ENCODE measurements at regions not wholly inside any gene's neighbourhood (a gene's known extent, or its start where the extent isn't known, plus 50 kb on each side); places are given as distances from the start of the nearest gene placed in this dataset.

DNA sequence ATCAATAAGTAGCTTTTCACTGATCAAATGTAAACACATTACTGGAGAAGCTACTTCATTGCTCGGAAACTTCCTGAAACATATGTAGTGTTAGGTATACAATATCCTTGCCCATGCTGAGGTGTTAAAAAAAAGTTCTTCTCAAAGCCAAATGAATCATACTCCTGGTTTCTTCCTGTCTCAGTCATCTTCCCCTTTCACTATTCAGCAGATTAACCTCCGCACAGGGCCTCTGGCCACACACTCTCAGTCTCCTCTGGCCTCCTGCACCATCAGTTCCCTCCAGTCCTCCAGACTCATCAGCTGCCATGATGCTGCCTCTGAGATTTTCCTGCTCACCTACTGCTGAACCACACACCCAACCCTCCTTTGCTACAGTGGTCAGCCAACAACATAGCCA is 70.5 kb upstream of the BOC start:
- TF ChIP-seq, protein P1, sequence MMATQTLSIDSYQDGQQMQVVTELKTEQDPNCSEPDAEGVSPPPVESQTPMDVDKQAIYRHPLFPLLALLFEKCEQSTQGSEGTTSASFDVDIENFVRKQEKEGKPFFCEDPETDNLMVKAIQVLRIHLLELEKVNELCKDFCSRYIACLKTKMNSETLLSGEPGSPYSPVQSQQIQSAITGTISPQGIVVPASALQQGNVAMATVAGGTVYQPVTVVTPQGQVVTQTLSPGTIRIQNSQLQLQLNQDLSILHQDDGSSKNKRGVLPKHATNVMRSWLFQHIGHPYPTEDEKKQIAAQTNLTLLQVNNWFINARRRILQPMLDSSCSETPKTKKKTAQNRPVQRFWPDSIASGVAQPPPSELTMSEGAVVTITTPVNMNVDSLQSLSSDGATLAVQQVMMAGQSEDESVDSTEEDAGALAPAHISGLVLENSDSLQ (IDR thresholded peaks at IDR 0.05) = no peak
- TF ChIP-seq NFRKB (IDR thresholded peaks at IDR 0.05) = no peak
- no peak for TF ChIP-seq ZNF384 (IDR thresholded peaks at IDR 0.05)
- no peak for TF ChIP-seq FOXA1 (IDR thresholded peaks at IDR 0.05)
- TF ChIP-seq SP1 (IDR thresholded peaks at IDR 0.05) = no peak
- no peak for TF ChIP-seq BHLHE40 (IDR thresholded peaks at IDR 0.05; ENCODE audit: borderline replicate concordance)
- TF ChIP-seq HDGF (IDR thresholded peaks at IDR 0.05; ENCODE audit: borderline replicate concordance) = no peak
- no peak for TF ChIP-seq FOXK2 (IDR thresholded peaks at IDR 0.05)

Measured in HEK293T (cell line).